ENCODE measurements at regions not wholly inside any gene's neighbourhood (a gene's known extent, or its start where the extent isn't known, plus 50 kb on each side); places are given as distances from the start of the nearest gene placed in this dataset.

DNA sequence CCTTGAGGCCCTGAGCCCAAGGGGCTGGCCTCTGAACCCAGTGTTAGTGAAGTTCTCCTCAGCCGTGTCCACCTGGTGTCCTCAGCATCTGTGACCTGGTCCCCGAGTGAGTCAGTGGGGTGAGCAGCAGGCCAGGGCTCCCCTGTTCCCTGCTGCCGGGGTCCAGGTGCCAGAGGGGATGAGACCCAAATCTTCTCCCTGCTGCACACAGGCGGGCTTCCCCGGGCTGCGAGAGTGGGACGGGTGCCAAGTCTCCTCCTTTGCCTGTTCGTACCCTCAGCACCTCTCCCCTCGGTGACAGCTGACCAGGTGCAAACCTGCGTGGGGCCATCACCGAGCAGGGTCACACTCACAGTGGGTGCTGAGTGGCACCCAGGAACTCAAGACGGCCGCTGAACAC, 514.5 kb downstream of the TBC1D22A start:
- TF ChIP-seq, protein P1, sequence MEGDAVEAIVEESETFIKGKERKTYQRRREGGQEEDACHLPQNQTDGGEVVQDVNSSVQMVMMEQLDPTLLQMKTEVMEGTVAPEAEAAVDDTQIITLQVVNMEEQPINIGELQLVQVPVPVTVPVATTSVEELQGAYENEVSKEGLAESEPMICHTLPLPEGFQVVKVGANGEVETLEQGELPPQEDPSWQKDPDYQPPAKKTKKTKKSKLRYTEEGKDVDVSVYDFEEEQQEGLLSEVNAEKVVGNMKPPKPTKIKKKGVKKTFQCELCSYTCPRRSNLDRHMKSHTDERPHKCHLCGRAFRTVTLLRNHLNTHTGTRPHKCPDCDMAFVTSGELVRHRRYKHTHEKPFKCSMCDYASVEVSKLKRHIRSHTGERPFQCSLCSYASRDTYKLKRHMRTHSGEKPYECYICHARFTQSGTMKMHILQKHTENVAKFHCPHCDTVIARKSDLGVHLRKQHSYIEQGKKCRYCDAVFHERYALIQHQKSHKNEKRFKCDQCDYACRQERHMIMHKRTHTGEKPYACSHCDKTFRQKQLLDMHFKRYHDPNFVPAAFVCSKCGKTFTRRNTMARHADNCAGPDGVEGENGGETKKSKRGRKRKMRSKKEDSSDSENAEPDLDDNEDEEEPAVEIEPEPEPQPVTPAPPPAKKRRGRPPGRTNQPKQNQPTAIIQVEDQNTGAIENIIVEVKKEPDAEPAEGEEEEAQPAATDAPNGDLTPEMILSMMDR (IDR thresholded peaks at IDR 0.05), result no peak
- TF ChIP-seq POLR2A (IDR thresholded peaks at IDR 0.05), result no peak
